LHCN-M2 (cell line): ENCODE measurements at regions not wholly inside any gene's neighbourhood (a gene's known extent, or its start where the extent isn't known, plus 50 kb on each side); places are given as distances from the start of the nearest gene placed in this dataset.

Experiments
- DNase-seq: peaks from one replicate; pipeline ENCODE4 v3.0.0-alpha.2; 2012; ENCODE audit warnings: low read depth

GRCh38 chr4:65798498-65799127 lies 128.3 kb upstream of the EPHA5 start:
- DNase-seq, result no peak

- peak; percentile 62 for DNase-seq
These were observed 121.6 kb upstream of the EPHA5 start for GRCh38 chr4:65791812-65792308.

DNA sequence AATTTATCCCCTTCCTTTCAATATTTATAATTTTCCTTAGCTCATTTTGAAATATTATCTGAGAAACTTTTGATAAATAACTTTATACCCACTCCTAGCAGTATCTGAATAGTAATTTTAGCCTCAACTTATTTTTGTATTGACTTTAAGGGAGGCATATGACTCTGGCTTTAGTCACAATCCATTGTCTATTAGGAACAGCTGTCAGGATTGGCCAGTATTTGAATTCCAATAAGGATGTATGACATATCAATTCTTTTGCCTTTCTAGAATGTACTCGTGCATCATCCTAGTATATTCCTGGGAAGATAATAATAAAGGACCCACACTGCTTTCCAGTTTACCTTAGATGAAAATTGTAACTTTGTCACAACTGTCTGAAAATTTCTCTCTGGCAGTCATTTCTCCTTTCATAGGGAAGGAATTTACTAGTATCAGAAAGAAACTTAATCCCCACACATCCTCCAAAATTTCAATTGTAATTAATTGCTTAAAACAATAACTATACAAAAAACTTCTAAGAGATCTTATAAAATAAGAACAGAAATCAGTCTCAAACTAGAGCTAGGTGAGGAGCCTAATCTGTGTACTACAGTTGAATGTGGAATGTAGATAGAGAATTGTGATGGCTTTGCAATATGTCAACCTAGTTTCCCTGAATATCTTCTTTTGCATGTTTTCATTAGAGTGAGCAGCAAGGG lies 121.0 kb upstream of the EPHA5 start:
- DNase-seq, result peak; percentile 35

GRCh38 chr4:65789805-65790204 lies 119.5 kb upstream of the EPHA5 start:
- no peak for DNase-seq

DNA sequence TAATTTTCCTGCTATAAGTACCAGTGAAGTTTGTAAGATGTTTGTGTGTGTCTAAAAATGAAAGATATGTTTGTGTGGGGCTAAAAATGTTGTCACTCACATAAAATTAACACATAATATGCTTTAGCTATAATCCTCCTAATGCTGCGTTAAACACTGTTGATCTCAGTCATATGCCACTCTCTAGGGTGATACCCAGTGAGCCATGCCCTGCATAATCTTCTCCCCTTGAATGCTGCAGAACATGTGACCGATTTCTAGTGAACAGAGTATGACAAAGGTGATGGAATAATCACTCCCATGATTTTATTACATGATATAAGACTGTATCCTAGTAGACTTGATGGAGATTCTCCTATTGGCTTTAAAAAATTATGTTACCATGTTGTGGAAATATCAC lies 119.1 kb upstream of the EPHA5 start:
- no peak for DNase-seq

DNA sequence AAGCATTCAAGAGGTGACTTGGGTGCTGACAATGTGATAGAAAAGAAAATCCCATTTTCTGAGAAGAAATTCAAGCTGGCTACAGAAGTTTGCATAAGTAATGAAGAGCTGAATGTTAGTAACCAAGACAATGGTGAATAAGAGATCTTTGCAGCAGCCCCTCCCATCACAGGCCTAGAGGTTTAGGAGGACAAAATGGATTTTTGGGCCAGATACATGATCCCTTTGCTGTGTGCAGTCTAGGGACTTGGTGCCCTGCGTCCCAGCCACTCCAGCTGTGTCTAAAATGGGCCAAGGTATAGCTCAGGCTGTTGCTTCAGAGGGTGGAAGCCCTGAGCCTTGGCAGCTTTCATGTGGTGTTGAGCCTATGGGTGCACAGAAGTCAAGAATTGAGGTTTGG lies 107.0 kb upstream of the EPHA5 start:
- no peak for DNase-seq

- no peak for DNase-seq
These were observed 103.3 kb upstream of the EPHA5 start for GRCh38 chr4:65773636-65774035.

DNA sequence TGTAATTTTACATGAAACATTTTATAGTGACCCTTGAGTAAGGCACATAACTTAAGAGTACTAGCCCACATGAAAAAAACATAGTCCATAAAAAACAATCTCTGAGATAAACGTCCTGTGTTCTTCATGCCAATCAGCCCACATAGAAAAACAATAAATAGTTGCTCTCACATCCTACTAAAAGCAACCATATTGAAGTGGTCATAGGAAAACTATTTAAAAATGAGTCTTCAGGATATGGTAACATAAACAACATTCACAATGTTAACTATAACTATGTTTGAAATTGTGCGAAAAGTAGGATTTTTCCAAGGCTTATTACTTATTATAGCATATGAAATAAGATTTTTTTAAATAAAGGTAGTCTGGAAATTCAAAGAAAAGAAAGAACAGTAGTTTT lies 77.1 kb upstream of the EPHA5 start:
- DNase-seq, result peak; percentile 4

- DNase-seq, result no peak
These were observed 67.8 kb upstream of the EPHA5 start for GRCh38 chr4:65738134-65738533.

DNA sequence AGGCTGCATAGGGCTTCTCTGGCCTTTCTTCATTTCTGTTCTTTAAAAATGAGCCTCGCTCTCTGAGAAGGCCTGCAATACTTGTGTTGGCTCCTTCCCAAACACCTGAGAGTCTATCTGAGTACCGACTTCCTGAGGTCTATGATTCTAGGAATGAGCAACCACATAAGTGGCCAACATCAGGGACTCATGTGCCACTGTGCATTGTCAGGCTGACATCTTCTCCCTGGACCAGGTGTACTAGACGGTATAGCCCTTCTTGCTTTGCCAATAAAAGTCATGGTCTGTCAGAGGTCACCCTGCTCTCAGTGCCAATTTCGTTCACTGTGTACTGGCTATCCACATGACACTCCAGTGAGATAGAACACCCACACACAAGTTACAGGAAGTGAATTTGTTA lies 67.4 kb upstream of the EPHA5 start:
- no peak for DNase-seq

GRCh38 chr4:65724973-65725372 lies 54.7 kb upstream of the EPHA5 start:
- DNase-seq, result no peak
